ENCODE measurements at regions not wholly inside any gene's neighbourhood (a gene's known extent, or its start where the extent isn't known, plus 50 kb on each side); places are given as distances from the start of the nearest gene placed in this dataset.

DNA sequence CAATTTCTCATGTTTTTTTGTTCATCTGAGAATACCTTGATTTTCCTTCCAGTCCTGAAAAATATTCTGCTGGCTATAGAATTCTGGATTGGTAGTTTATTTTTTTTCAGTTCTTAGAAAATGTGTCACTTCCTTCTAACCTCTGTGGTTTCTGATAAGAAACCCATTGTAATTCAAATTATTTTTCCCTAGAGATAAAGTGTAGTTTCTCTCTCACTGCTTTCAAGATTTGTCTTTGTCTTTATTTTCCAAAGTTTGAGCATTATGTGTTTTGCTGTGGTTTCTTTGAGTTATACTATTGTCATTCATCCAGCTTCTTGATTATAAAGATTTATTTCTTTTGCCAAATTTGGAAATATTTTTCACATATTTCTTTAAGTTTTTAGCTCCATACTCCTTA lies 324.0 kb upstream of the SPRY2 start:
- Histone ChIP-seq H3K27me3 (no peaks in the 10 kb centered on the region), H3K9me3 (ENCODE audit: low read depth) (no peaks in the 10 kb centered on the region), H4K20me1 (ENCODE audit: insufficient read depth, poor library complexity, severe bottlenecking) (no peaks in the 10 kb centered on the region), H3K9me2 (replicated peaks; ENCODE audit: insufficient read depth) (no peaks in the 10 kb centered on the region), H3K79me2 (no peaks in the 10 kb centered on the region), H2AFZ (no peak overlapping the region), H3K36me3 (replicated peaks; ENCODE audit: insufficient read depth, low read depth) (no peaks in the 10 kb centered on the region), H3K4me2 (no peak overlapping the region), H3K4me1 (ENCODE audit: insufficient read depth) (no peaks in the 10 kb centered on the region), H3K4me3 (no peak overlapping the region), H3K27ac (no peak overlapping the region)
- TF ChIP-seq EZH2 (IDR thresholded peaks at IDR 0.05; ENCODE audit: borderline replicate concordance) (no peak), EZH2phosphoT487 (IDR thresholded peaks at IDR 0.05; ENCODE audit: low read depth, severe bottlenecking, unreplicated experiment) (no peak)
- TF ChIP-seq, protein P1, sequence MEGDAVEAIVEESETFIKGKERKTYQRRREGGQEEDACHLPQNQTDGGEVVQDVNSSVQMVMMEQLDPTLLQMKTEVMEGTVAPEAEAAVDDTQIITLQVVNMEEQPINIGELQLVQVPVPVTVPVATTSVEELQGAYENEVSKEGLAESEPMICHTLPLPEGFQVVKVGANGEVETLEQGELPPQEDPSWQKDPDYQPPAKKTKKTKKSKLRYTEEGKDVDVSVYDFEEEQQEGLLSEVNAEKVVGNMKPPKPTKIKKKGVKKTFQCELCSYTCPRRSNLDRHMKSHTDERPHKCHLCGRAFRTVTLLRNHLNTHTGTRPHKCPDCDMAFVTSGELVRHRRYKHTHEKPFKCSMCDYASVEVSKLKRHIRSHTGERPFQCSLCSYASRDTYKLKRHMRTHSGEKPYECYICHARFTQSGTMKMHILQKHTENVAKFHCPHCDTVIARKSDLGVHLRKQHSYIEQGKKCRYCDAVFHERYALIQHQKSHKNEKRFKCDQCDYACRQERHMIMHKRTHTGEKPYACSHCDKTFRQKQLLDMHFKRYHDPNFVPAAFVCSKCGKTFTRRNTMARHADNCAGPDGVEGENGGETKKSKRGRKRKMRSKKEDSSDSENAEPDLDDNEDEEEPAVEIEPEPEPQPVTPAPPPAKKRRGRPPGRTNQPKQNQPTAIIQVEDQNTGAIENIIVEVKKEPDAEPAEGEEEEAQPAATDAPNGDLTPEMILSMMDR (IDR thresholded peaks at IDR 0.05; ENCODE audit: poor library complexity) = no peak
- DNase-seq (ENCODE audit: low spot score) = no peak

DNA sequence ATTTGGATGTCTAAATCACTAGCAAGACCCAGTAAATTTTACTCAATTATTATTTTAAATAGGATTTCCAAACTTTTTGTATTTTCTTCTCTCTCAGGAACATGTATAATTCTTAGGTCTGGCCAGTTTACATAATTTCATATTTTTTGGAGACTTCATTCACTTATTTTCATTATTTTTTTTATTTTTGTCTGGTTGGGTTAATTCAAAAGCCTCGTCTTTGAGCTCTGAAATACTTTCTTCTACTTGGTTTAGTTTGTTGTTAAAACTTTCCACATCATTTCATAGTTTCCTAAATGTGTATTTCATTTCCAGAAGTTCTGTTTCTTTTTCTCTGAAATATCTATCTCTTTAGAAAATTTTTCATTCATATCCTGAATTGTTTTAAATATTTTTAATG lies 322.9 kb upstream of the SPRY2 start:
- Histone ChIP-seq H3K27ac (no peak overlapping the region), H3K36me3 (replicated peaks; ENCODE audit: insufficient read depth, low read depth) (no peaks in the 10 kb centered on the region), H3K27me3 (no peaks in the 10 kb centered on the region), H3K9me2 (replicated peaks; ENCODE audit: insufficient read depth) (no peaks in the 10 kb centered on the region), H4K20me1 (ENCODE audit: insufficient read depth, poor library complexity, severe bottlenecking) (no peaks in the 10 kb centered on the region), H3K79me2 (no peaks in the 10 kb centered on the region), H2AFZ (no peak overlapping the region), H3K9me3 (ENCODE audit: low read depth) (no peaks in the 10 kb centered on the region), H3K4me3 (no peak overlapping the region), H3K4me2 (no peak overlapping the region), H3K4me1 (ENCODE audit: insufficient read depth) (no peaks in the 10 kb centered on the region)
- no peak for DNase-seq (ENCODE audit: low spot score)
- 78% methylated on average over 1 of the region's 1 CpG for WGBS (ENCODE audit: low lambda C conversion rate, missing lambda C conversion rate)
- TF ChIP-seq EZH2 (IDR thresholded peaks at IDR 0.05; ENCODE audit: borderline replicate concordance) (no peak), EZH2phosphoT487 (IDR thresholded peaks at IDR 0.05; ENCODE audit: low read depth, severe bottlenecking, unreplicated experiment) (no peak)
- TF ChIP-seq, protein P1 (IDR thresholded peaks at IDR 0.05; ENCODE audit: poor library complexity) = no peak

DNA sequence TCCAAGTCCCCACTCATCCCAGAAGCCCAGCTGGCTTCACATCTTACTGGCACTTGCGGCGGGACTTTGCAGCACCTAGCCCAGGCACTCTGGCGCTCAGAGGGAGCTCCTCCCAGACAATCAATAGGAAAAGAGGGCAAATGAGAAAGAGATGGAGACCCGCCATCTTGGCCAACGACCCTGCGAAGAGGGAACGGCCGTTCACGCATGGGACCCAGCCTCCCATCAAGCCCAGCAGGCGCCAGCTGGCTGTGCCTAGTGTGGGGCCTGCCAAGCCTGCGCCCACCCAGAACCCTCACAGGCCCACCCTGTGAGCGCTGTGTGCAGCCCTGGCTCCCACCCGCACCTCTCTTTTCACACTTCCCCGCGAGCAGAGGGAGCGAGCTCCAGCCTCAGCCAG lies 317.8 kb upstream of the SPRY2 start:
- no peaks in the 10 kb centered on the region for H3K36me3 ChIP-seq (replicated peaks; ENCODE audit: insufficient read depth, low read depth)
- TF ChIP-seq EZH2phosphoT487 (IDR thresholded peaks at IDR 0.05; ENCODE audit: low read depth, severe bottlenecking, unreplicated experiment) (no peak), EZH2 (IDR thresholded peaks at IDR 0.05; ENCODE audit: borderline replicate concordance) (no peak)
- TF ChIP-seq, protein P1 (IDR thresholded peaks at IDR 0.05; ENCODE audit: poor library complexity) = no peak
- H3K27me3 ChIP-seq = no peaks in the 10 kb centered on the region
- no peak overlapping the region for H3K4me2 ChIP-seq
- H2AFZ ChIP-seq = no peak overlapping the region
- no peaks in the 10 kb centered on the region for H3K4me1 ChIP-seq (ENCODE audit: insufficient read depth)
- H3K4me3 ChIP-seq = no peak overlapping the region
- no peaks in the 10 kb centered on the region for H3K9me3 ChIP-seq (ENCODE audit: low read depth)
- H3K9me2 ChIP-seq (replicated peaks; ENCODE audit: insufficient read depth) = no peaks in the 10 kb centered on the region
- DNase-seq (ENCODE audit: low spot score) = no peak
- no peaks in the 10 kb centered on the region for H3K79me2 ChIP-seq
- 96% methylated on average over 16 of the region's 16 CpGs for WGBS (ENCODE audit: low lambda C conversion rate, missing lambda C conversion rate)
- H4K20me1 ChIP-seq (ENCODE audit: insufficient read depth, poor library complexity, severe bottlenecking) = no peaks in the 10 kb centered on the region
- H3K27ac ChIP-seq = no peak overlapping the region

GRCh38 chr13:80656512-80656904 lies 315.6 kb upstream of the SPRY2 start:
- DNase-seq (ENCODE audit: low spot score) = no peak
- no peak overlapping the region for H3K4me2 ChIP-seq

More at GRCh38 chr13:80656512-80656904, 315.6 kb upstream of the SPRY2 start:
- TF ChIP-seq EZH2 (IDR thresholded peaks at IDR 0.05; ENCODE audit: borderline replicate concordance) = no peak
- TF ChIP-seq EZH2phosphoT487 (IDR thresholded peaks at IDR 0.05; ENCODE audit: low read depth, severe bottlenecking, unreplicated experiment) = no peak
- TF ChIP-seq, protein P1 (IDR thresholded peaks at IDR 0.05; ENCODE audit: poor library complexity) = no peak
- no peaks in the 10 kb centered on the region for H3K9me2 ChIP-seq (replicated peaks; ENCODE audit: insufficient read depth)
- no peak overlapping the region for H3K27ac ChIP-seq
- WGBS (ENCODE audit: low lambda C conversion rate, missing lambda C conversion rate) = 94% methylated on average over 2 of the region's 2 CpGs
- H4K20me1 ChIP-seq (ENCODE audit: insufficient read depth, poor library complexity, severe bottlenecking) = no peaks in the 10 kb centered on the region
- H3K36me3 ChIP-seq (replicated peaks; ENCODE audit: insufficient read depth, low read depth) = no peaks in the 10 kb centered on the region
- no peaks in the 10 kb centered on the region for H3K27me3 ChIP-seq
- H3K4me3 ChIP-seq = no peak overlapping the region
- no peaks in the 10 kb centered on the region for H3K79me2 ChIP-seq
- no peaks in the 10 kb centered on the region for H3K4me1 ChIP-seq (ENCODE audit: insufficient read depth)
- H2AFZ ChIP-seq = no peak overlapping the region
- no peaks in the 10 kb centered on the region for H3K9me3 ChIP-seq (ENCODE audit: low read depth)

All from hepatocyte (in vitro differentiated cells).